GM23338 (cell line): ENCODE measurements at regions not wholly inside any gene's neighbourhood (a gene's known extent, or its start where the extent isn't known, plus 50 kb on each side); places are given as distances from the start of the nearest gene placed in this dataset.

Experiments
- ATAC-seq: fragments of 200-7000 bp; cut with Tn5 transposase; 3 replicates; pipeline ENCODE4 v1.9.1; 2020
- DNase-seq: peaks from one replicate; pipeline ENCODE4 v3.0.0-alpha.2; 2015; ENCODE audit warnings: low spot score
- H2AFZ ChIP-seq: fragments of 200-600 bp; sonication (generic); 2 replicates; pipeline ENCODE4 v1.8.0; 2016; ENCODE audit warnings: antibody characterized with exemption, mild to moderate bottlenecking, moderate library complexity
- H3F3A ChIP-seq: fragments of 200-600 bp; sonication (generic); replicated peaks from 2 replicates; pipeline ENCODE4 v1.8.0; 2017; ENCODE audit warnings: antibody characterized with exemption, mixed run types, low read depth
- H3K27ac ChIP-seq: fragments of 200-600 bp; sonication (generic); 2 replicates; pipeline ENCODE4 v1.6.1; 2016; ENCODE audit warnings: low read depth
- H3K27me3 ChIP-seq: fragments of 200-600 bp; sonication (generic); 2 replicates; pipeline ENCODE4 v1.8.0; 2016; ENCODE audit warnings: mild to moderate bottlenecking, mixed run types, moderate library complexity; ENCODE audit not compliant: insufficient read depth
- H3K36me3 ChIP-seq: fragments of 200-600 bp; sonication (generic); 2 replicates; pipeline ENCODE4 v1.8.0; 2016; ENCODE audit warnings: mild to moderate bottlenecking; ENCODE audit not compliant: insufficient read depth
- H3K4me1 ChIP-seq: fragments of 200-600 bp; sonication (generic); 2 replicates; pipeline ENCODE4 v1.8.0; 2016; ENCODE audit warnings: mild to moderate bottlenecking, moderate library complexity; ENCODE audit not compliant: insufficient read depth
- H3K4me2 ChIP-seq: fragments of 200-600 bp; sonication (generic); 2 replicates; pipeline ENCODE4 v1.7.1; 2017; ENCODE audit warnings: mixed run types
- H3K4me3 ChIP-seq: fragments of 200-600 bp; sonication (generic); 2 replicates; pipeline ENCODE4 v1.6.1; 2016; ENCODE audit warnings: mixed run types
- H3K79me2 ChIP-seq: fragments of 200-600 bp; sonication (generic); replicated peaks from 2 replicates; pipeline ENCODE4 v1.8.0; 2017; ENCODE audit warnings: mild to moderate bottlenecking; ENCODE audit not compliant: insufficient read depth
- H3K9me2 ChIP-seq: fragments of 200-600 bp; sonication (generic); 2 replicates; pipeline ENCODE4 v1.8.0; 2017; ENCODE audit not compliant: insufficient read depth
- H4K20me1 ChIP-seq: fragments of 200-600 bp; sonication (generic); replicated peaks from 2 replicates; pipeline ENCODE4 v1.8.0; 2017; ENCODE audit warnings: mild to moderate bottlenecking; ENCODE audit not compliant: insufficient read depth
- H3K27ac Mint-ChIP-seq: 2 replicates; pipeline ENCODE4 v1.8.0; 2020; ENCODE audit warnings: inconsistent platforms, mild to moderate bottlenecking, moderate library complexity, mixed read lengths
- H3K27me3 Mint-ChIP-seq: 3 replicates; pipeline ENCODE4 v1.8.0; 2022; ENCODE audit warnings: low read depth, mild to moderate bottlenecking, moderate library complexity, mixed read lengths, inconsistent platforms; ENCODE audit not compliant: insufficient read depth, poor library complexity
- H3K36me3 Mint-ChIP-seq: 3 replicates; pipeline ENCODE4 v1.8.0; 2021; ENCODE audit warnings: low read depth, mild to moderate bottlenecking, inconsistent platforms, moderate library complexity, mixed read lengths
- H3K4me1 Mint-ChIP-seq: 3 replicates; pipeline ENCODE4 v1.8.0; 2020; ENCODE audit warnings: mild to moderate bottlenecking, inconsistent platforms, mixed read lengths
- H3K4me3 Mint-ChIP-seq: 3 replicates; pipeline ENCODE4 v1.8.0; 2021; ENCODE audit warnings: moderate library complexity, mild to moderate bottlenecking, inconsistent platforms, mixed read lengths
- H3K9me3 Mint-ChIP-seq: 3 replicates; pipeline ENCODE4 v1.8.0; 2020; ENCODE audit warnings: moderate library complexity, mild to moderate bottlenecking, inconsistent platforms, mixed read lengths
- EZH2phosphoT487 ChIP-seq: fragments of 200-600 bp; sonication (generic); IDR thresholded peaks from one replicate; pipeline ENCODE4 v1.8.1; 2018; ENCODE audit warnings: antibody characterized with exemption; ENCODE audit not compliant: unreplicated experiment
- JUNB ChIP-seq: IDR thresholded peaks from one replicate; pipeline ENCODE4 v1.6.1; 2016; ENCODE audit warnings: antibody characterized with exemption; ENCODE audit not compliant: unreplicated experiment
- NANOG ChIP-seq: IDR thresholded peaks from 2 replicates; pipeline ENCODE4 v1.6.1; 2016; ENCODE audit warnings: antibody characterized with exemption, borderline replicate concordance
- POLR2AphosphoS5 ChIP-seq: IDR thresholded peaks from 2 replicates; pipeline ENCODE4 v1.6.1; 2016; ENCODE audit warnings: antibody characterized with exemption, low read depth
- ZNF114 ChIP-seq: fragments of 250-450 bp; sonication (Bioruptor Pico); IDR thresholded peaks from 2 replicates; pipeline ENCODE4 v1.5.0; 2020; ENCODE audit warnings: mild to moderate bottlenecking, moderate library complexity
- ZNF331 ChIP-seq: fragments of 250-450 bp; sonication (Bioruptor Pico); IDR thresholded peaks from 2 replicates; pipeline ENCODE4 v1.5.0; 2020; ENCODE audit warnings: low read depth, mild to moderate bottlenecking, moderate library complexity
- TF ChIP-seq, protein P1 (sequence below): fragments of 250-450 bp; sonication (Bioruptor Pico); IDR thresholded peaks from 2 replicates; pipeline ENCODE4 v1.5.0; 2020; ENCODE audit warnings: mild to moderate bottlenecking, moderate library complexity
- TF ChIP-seq, protein P2 (sequence below), 2 experiments: fragments of 200-600 bp in 1 of 2; sonication (generic) in 1 of 2; conservative IDR thresholded peaks; 2 replicates each; pipeline versions ENCODE4 v1.5.1 to v1.6.1; 2016 to 2017; ENCODE audit warnings: antibody characterized with exemption in 2 of 2, low read depth in 2 of 2, mild to moderate bottlenecking in 2 of 2, moderate library complexity in 1 of 2
- TF ChIP-seq, protein P3 (sequence below): IDR thresholded peaks from 2 replicates; pipeline ENCODE4 v1.6.1; 2016; ENCODE audit warnings: antibody characterized with exemption

DNA sequence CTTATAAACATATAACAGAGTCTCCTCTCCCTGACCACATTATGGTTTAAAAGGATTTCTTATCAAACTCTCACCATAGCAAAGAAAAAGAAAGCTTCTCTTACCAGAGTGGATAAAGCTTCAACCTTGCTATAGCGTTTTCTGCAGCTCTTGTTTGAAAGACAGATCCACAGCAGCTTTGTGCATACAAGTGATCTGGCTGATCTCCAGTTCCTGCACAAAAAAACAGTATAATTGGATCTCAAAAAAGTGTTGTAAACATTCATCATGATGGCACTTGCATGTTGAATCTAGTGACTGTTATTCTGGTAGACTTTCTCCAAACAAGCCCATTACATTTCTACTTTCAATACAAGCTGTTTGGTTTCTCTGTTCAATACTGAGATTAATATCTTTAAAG lies 178.9 kb upstream of the MGAT4C start (continued):
- TF ChIP-seq, protein P1, sequence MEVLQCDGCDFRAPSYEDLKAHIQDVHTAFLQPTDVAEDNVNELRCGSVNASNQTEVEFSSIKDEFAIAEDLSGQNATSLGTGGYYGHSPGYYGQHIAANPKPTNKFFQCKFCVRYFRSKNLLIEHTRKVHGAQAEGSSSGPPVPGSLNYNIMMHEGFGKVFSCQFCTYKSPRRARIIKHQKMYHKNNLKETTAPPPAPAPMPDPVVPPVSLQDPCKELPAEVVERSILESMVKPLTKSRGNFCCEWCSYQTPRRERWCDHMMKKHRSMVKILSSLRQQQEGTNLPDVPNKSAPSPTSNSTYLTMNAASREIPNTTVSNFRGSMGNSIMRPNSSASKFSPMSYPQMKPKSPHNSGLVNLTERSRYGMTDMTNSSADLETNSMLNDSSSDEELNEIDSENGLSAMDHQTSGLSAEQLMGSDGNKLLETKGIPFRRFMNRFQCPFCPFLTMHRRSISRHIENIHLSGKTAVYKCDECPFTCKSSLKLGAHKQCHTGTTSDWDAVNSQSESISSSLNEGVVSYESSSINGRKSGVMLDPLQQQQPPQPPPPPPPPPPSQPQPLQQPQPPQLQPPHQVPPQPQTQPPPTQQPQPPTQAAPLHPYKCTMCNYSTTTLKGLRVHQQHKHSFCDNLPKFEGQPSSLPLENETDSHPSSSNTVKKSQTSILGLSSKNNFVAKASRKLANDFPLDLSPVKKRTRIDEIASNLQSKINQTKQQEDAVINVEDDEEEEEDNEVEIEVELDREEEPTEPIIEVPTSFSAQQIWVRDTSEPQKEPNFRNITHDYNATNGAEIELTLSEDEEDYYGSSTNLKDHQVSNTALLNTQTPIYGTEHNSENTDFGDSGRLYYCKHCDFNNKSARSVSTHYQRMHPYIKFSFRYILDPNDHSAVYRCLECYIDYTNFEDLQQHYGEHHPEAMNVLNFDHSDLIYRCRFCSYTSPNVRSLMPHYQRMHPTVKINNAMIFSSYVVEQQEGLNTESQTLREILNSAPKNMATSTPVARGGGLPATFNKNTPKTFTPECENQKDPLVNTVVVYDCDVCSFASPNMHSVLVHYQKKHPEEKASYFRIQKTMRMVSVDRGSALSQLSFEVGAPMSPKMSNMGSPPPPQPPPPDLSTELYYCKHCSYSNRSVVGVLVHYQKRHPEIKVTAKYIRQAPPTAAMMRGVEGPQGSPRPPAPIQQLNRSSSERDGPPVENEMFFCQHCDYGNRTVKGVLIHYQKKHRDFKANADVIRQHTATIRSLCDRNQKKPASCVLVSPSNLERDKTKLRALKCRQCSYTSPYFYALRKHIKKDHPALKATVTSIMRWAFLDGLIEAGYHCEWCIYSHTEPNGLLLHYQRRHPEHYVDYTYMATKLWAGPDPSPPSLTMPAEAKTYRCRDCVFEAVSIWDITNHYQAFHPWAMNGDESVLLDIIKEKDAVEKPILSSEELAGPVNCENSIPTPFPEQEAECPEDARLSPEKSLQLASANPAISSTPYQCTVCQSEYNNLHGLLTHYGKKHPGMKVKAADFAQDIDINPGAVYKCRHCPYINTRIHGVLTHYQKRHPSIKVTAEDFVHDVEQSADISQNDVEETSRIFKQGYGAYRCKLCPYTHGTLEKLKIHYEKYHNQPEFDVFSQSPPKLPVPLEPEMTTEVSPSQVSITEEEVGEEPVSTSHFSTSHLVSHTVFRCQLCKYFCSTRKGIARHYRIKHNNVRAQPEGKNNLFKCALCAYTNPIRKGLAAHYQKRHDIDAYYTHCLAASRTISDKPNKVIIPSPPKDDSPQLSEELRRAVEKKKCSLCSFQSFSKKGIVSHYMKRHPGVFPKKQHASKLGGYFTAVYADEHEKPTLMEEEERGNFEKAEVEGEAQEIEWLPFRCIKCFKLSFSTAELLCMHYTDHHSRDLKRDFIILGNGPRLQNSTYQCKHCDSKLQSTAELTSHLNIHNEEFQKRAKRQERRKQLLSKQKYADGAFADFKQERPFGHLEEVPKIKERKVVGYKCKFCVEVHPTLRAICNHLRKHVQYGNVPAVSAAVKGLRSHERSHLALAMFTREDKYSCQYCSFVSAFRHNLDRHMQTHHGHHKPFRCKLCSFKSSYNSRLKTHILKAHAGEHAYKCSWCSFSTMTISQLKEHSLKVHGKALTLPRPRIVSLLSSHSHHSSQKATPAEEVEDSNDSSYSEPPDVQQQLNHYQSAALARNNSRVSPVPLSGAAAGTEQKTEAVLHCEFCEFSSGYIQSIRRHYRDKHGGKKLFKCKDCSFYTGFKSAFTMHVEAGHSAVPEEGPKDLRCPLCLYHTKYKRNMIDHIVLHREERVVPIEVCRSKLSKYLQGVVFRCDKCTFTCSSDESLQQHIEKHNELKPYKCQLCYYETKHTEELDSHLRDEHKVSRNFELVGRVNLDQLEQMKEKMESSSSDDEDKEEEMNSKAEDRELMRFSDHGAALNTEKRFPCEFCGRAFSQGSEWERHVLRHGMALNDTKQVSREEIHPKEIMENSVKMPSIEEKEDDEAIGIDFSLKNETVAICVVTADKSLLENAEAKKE (CRISPR knock-in tag) = no peak
- TF ChIP-seq ZNF331 (CRISPR knock-in tag) (no peak), NANOG (no peak), JUNB (no peak)

DNA sequence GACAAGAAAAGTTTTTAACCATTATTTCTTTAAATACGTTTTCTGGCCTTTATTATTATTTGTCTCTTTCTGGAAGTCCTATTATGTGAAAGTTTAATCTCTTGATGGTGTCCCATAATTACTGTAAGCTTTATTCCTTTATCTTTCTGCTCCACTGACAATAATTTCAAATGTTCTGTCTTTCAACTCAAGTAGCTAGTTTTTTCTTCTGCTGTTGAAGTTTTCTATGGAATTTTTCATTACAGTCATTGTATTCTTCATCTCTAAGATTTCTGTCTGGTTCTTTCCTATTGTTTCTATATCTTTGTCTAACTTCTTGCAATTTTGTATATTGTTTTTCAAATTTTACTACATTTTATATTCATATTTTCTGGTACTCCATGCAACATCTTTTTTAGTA lies 173.6 kb upstream of the MGAT4C start:
- Histone ChIP-seq H3F3A (no peaks in the 10 kb centered on the region), H3K4me3 (no peak overlapping the region), H4K20me1 (no peaks in the 10 kb centered on the region), H2AFZ (no peak overlapping the region), H3K27me3 (no peaks in the 10 kb centered on the region), H3K9me2 (no peaks in the 10 kb centered on the region; the same call in 1 of the 2 replicates), H3K79me2 (no peaks in the 10 kb centered on the region), H3K36me3 (no peaks in the 10 kb centered on the region; the same call in 1 of the 2 replicates), H3K4me2 (no peak overlapping the region), H3K27ac (no peak overlapping the region), H3K4me1 (no peaks in the 10 kb centered on the region)
- H3K27ac Mint-ChIP-seq = no peak overlapping the region
- ATAC-seq (no peak), DNase-seq (no peak)
- peaks cover 10% of the 10 kb centered on the region for H3K4me1 Mint-ChIP-seq
- H3K4me3 Mint-ChIP-seq = no peak overlapping the region
- H3K36me3 Mint-ChIP-seq = no peaks in the 10 kb centered on the region; the same call in 2 of the 3 replicates
- H3K9me3 Mint-ChIP-seq = no peaks in the 10 kb centered on the region
- H3K27me3 Mint-ChIP-seq = no peaks in the 10 kb centered on the region
- TF ChIP-seq, protein P2, sequence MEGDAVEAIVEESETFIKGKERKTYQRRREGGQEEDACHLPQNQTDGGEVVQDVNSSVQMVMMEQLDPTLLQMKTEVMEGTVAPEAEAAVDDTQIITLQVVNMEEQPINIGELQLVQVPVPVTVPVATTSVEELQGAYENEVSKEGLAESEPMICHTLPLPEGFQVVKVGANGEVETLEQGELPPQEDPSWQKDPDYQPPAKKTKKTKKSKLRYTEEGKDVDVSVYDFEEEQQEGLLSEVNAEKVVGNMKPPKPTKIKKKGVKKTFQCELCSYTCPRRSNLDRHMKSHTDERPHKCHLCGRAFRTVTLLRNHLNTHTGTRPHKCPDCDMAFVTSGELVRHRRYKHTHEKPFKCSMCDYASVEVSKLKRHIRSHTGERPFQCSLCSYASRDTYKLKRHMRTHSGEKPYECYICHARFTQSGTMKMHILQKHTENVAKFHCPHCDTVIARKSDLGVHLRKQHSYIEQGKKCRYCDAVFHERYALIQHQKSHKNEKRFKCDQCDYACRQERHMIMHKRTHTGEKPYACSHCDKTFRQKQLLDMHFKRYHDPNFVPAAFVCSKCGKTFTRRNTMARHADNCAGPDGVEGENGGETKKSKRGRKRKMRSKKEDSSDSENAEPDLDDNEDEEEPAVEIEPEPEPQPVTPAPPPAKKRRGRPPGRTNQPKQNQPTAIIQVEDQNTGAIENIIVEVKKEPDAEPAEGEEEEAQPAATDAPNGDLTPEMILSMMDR (conservative IDR thresholded peaks at IDR 0.05; ENCODE audit: low read depth in 2 of 2) = no peak
- TF ChIP-seq NANOG = no peak
- no peak for TF ChIP-seq EZH2phosphoT487
- no peak for TF ChIP-seq JUNB
- TF ChIP-seq POLR2AphosphoS5 = no peak
- TF ChIP-seq ZNF114 (CRISPR knock-in tag) = no peak
- TF ChIP-seq, protein P3, sequence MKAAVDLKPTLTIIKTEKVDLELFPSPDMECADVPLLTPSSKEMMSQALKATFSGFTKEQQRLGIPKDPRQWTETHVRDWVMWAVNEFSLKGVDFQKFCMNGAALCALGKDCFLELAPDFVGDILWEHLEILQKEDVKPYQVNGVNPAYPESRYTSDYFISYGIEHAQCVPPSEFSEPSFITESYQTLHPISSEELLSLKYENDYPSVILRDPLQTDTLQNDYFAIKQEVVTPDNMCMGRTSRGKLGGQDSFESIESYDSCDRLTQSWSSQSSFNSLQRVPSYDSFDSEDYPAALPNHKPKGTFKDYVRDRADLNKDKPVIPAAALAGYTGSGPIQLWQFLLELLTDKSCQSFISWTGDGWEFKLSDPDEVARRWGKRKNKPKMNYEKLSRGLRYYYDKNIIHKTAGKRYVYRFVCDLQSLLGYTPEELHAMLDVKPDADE = no peak
- no peak for TF ChIP-seq ZNF331 (CRISPR knock-in tag)
